ENCODE measurements at regions not wholly inside any gene's neighbourhood (a gene's known extent, or its start where the extent isn't known, plus 50 kb on each side); places are given as distances from the start of the nearest gene placed in this dataset.

GRCh38 chr1:209015092-209015491, 568.4 kb upstream of the CAMK1G start:
- Histone ChIP-seq H3K36me3 (no peaks in the 10 kb centered on the region), H3K4me3 (no peak overlapping the region), H3K27ac (no peak overlapping the region), H3K27me3 (no peaks in the 10 kb centered on the region), H3K9me3 (no peaks in the 10 kb centered on the region), H3K4me1 (no peaks in the 10 kb centered on the region)
- intact Hi-C loops (cut with DNase I), result no loop called here
- no peak for DNase-seq (ENCODE audit: extremely low spot score in 2 of 2)
- TF ChIP-seq CTCF (IDR thresholded peaks at IDR 0.05) (no peak), POLR2A (IDR thresholded peaks at IDR 0.05) (no peak), POLR2AphosphoS5 (IDR thresholded peaks at IDR 0.05; ENCODE audit: insufficient read depth in 1 of 2, low read depth in 1 of 2) (no peak)

- Histone ChIP-seq H3K4me1 (no peaks in the 10 kb centered on the region), H3K9me3 (no peaks in the 10 kb centered on the region), H3K27ac (no peak overlapping the region), H3K36me3 (no peaks in the 10 kb centered on the region), H3K27me3 (no peaks in the 10 kb centered on the region), H3K4me3 (no peak overlapping the region)
- no peak for TF ChIP-seq POLR2AphosphoS5 (IDR thresholded peaks at IDR 0.05; ENCODE audit: insufficient read depth in 1 of 2, low read depth in 1 of 2)
- no peak for TF ChIP-seq CTCF (IDR thresholded peaks at IDR 0.05)
- TF ChIP-seq POLR2A (IDR thresholded peaks at IDR 0.05), result no peak
- no peak for DNase-seq (ENCODE audit: extremely low spot score in 2 of 2)
- intact Hi-C loops (cut with DNase I), result no loop called here
These were observed 561.9 kb upstream of the CAMK1G start for GRCh38 chr1:209021622-209022021.

- TF ChIP-seq CTCF (IDR thresholded peaks at IDR 0.05) (no peak), POLR2AphosphoS5 (IDR thresholded peaks at IDR 0.05; ENCODE audit: insufficient read depth in 1 of 2, low read depth in 1 of 2) (no peak), POLR2A (IDR thresholded peaks at IDR 0.05) (no peak)
- H3K4me3 ChIP-seq, result no peak overlapping the region
- H3K27me3 ChIP-seq, result no peaks in the 10 kb centered on the region
- no peak for DNase-seq (ENCODE audit: extremely low spot score in 2 of 2)
- H3K36me3 ChIP-seq, result no peaks in the 10 kb centered on the region
- no peak overlapping the region for H3K27ac ChIP-seq
- intact Hi-C loops (cut with DNase I), result no loop called here
- H3K9me3 ChIP-seq, result no peaks in the 10 kb centered on the region
- no peaks in the 10 kb centered on the region for H3K4me1 ChIP-seq
These were observed 559.7 kb upstream of the CAMK1G start for GRCh38 chr1:209023790-209024189.

- no peaks in the 10 kb centered on the region for H3K4me1 ChIP-seq
- H3K27me3 ChIP-seq, result no peaks in the 10 kb centered on the region
- H3K36me3 ChIP-seq, result no peaks in the 10 kb centered on the region
- TF ChIP-seq POLR2AphosphoS5 (IDR thresholded peaks at IDR 0.05; ENCODE audit: insufficient read depth in 1 of 2, low read depth in 1 of 2) (no peak), POLR2A (IDR thresholded peaks at IDR 0.05) (no peak), CTCF (IDR thresholded peaks at IDR 0.05) (no peak)
- no peak overlapping the region for H3K4me3 ChIP-seq
- no peaks in the 10 kb centered on the region for H3K9me3 ChIP-seq
- no peak for DNase-seq (ENCODE audit: extremely low spot score in 2 of 2)
- intact Hi-C loops (cut with DNase I), result no loop called here
- H3K27ac ChIP-seq, result no peak overlapping the region
These were observed 553.8 kb upstream of the CAMK1G start for GRCh38 chr1:209029737-209030136.

- Histone ChIP-seq H3K27ac (no peak overlapping the region), H3K4me1 (no peaks in the 10 kb centered on the region), H3K9me3 (no peaks in the 10 kb centered on the region), H3K27me3 (no peaks in the 10 kb centered on the region), H3K4me3 (no peak overlapping the region), H3K36me3 (no peaks in the 10 kb centered on the region)
- DNase-seq (ENCODE audit: extremely low spot score in 2 of 2), result no peak
- intact Hi-C loops (cut with DNase I), result no loop called here
- TF ChIP-seq CTCF (IDR thresholded peaks at IDR 0.05) (no peak), POLR2A (IDR thresholded peaks at IDR 0.05) (no peak), POLR2AphosphoS5 (IDR thresholded peaks at IDR 0.05; ENCODE audit: insufficient read depth in 1 of 2, low read depth in 1 of 2) (no peak)
These were observed 552.9 kb upstream of the CAMK1G start for GRCh38 chr1:209030454-209031167.
